ENCODE measurements at regions not wholly inside any gene's neighbourhood (a gene's known extent, or its start where the extent isn't known, plus 50 kb on each side); places are given as distances from the start of the nearest gene placed in this dataset.

DNA sequence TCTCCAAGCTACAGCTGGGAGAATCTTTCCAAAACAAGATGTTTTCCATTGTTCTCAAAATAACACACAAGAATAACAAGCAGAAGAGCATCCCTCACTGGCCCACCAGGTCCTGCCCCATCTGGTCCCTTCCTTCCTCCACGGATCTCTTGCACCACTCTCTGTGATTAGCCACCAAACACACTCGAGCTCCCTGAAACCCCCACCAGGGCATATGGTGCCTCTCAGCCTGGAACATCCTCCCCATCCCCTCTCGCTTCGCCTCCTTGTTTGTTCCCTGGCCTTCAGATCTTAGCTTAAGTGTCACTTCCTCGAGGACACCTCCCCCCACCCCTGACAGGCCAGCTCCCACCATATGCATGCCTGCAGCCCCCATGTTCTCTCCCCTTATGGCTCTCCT, 496.6 kb upstream of the PROK2 start:
- WGBS, 2 donors: 75 to 87% methylated on average over 5 of the region's 5 CpGs
- Histone ChIP-seq H3K36me3 (ENCODE audit: low read depth, missing control alignments) (no peaks in the 10 kb centered on the region), H3K27ac (no peak overlapping the region), H3K27me3 (no peaks in the 10 kb centered on the region), H3K4me3 (no peak overlapping the region), H3K4me1 (no peaks in the 10 kb centered on the region), H3K9me3 (no peaks in the 10 kb centered on the region)
- intact Hi-C loops (cut with DNase I; ENCODE audit: low total_unique reads): no loop called here
- no peak for DNase-seq
- no peak for TF ChIP-seq POLR2A (IDR thresholded peaks at IDR 0.05)
- TF ChIP-seq, protein P1, sequence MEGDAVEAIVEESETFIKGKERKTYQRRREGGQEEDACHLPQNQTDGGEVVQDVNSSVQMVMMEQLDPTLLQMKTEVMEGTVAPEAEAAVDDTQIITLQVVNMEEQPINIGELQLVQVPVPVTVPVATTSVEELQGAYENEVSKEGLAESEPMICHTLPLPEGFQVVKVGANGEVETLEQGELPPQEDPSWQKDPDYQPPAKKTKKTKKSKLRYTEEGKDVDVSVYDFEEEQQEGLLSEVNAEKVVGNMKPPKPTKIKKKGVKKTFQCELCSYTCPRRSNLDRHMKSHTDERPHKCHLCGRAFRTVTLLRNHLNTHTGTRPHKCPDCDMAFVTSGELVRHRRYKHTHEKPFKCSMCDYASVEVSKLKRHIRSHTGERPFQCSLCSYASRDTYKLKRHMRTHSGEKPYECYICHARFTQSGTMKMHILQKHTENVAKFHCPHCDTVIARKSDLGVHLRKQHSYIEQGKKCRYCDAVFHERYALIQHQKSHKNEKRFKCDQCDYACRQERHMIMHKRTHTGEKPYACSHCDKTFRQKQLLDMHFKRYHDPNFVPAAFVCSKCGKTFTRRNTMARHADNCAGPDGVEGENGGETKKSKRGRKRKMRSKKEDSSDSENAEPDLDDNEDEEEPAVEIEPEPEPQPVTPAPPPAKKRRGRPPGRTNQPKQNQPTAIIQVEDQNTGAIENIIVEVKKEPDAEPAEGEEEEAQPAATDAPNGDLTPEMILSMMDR (IDR thresholded peaks at IDR 0.05): no peak

DNA sequence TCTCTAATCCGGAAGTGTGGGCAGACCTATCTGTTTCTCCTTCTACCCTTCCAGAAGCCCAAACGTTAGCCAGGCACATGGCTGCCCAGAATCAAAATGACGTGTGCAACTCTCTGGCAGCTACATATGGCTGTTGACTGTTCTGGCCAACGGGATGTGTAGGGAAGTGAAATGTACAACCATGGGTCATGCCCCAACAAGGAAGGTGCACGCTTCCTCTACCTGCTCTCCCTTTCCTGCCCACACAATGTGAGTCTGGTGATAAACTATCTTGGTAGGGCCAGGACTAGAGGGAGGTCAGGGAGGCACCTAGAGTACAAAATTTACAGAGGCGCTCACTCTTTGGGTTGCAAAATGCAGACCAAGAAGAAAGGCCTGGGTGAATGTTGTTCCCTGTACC, 495.9 kb upstream of the PROK2 start:
- 91% methylated on average over 6 of the region's 6 CpGs for WGBS, 2 donors
- TF ChIP-seq POLR2A (IDR thresholded peaks at IDR 0.05): no peak
- TF ChIP-seq, protein P1 (IDR thresholded peaks at IDR 0.05): no peak
- intact Hi-C loops (cut with DNase I; ENCODE audit: low total_unique reads): no loop called here

DNA sequence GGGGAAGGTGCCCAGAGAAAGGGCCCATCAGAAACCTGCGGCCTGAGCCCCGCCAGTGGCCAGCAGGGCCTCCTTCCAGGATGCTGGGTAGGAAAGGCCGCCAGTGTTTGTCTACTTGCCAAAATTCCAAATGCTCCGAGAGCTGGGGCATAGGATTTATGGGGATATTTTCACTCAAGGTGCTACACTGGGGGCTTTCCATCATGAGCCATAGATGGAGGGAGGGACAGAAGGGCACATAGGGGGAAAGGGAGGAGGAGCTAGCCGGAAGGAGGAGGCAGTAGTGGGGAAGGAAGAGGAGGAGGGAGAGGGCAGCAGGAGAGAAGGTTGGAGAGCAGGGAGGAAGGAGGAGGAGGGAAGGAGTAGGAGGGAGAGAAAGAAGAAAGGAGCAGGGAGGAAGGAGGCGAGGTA, 494.7 kb upstream of the PROK2 start:
- no peak for TF ChIP-seq POLR2A (IDR thresholded peaks at IDR 0.05)
- TF ChIP-seq, protein P1 (IDR thresholded peaks at IDR 0.05): no peak
- Histone ChIP-seq H3K36me3 (ENCODE audit: low read depth, missing control alignments) (no peaks in the 10 kb centered on the region), H3K4me1 (peaks cover 8% of the 10 kb centered on the region), H3K27me3 (no peaks in the 10 kb centered on the region), H3K4me3 (no peak overlapping the region), H3K27ac (no peak overlapping the region), H3K9me3 (no peaks in the 10 kb centered on the region)
- DNase-seq: no peak
- 61 to 80% methylated on average over 6 of the region's 6 CpGs for WGBS, 2 donors
- intact Hi-C loops (cut with DNase I; ENCODE audit: low total_unique reads): no loop called here

More for the DNA sequence above, 495.9 kb upstream of the PROK2 start:
- no peaks in the 10 kb centered on the region for H3K4me1 ChIP-seq
- no peaks in the 10 kb centered on the region for H3K9me3 ChIP-seq
- H3K36me3 ChIP-seq (ENCODE audit: low read depth, missing control alignments): no peaks in the 10 kb centered on the region
- no peaks in the 10 kb centered on the region for H3K27me3 ChIP-seq
- DNase-seq: no peak
- H3K4me3 ChIP-seq: no peak overlapping the region
- H3K27ac ChIP-seq: no peak overlapping the region

DNA sequence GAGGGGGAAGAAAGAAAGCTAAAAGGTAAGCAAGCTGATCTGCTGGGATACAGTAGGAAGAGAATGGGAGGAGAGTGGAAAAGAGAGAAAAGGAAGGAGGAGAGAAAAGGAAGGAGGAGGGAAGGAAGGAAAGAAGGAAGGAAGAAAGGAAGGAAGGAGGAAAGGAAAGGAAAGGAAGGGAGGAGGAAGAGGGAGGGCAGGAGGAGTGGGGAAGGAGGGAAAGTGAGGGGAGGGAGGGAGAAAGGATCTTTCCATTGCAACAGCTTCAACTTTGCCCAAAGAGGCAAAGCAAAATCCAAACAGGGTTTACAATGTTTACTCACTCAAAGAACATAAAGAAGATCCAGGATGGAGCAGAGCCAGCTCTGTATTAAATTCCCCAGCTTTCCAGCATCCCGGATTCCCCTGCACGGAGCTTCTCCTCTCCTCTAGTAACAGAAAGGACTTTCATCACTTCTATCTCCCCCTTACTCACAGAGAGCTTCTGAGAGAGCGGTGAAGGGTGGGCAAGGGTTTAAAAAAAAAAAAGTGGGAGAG, 494.2 kb upstream of the PROK2 start:
- no peak overlapping the region for H3K27ac ChIP-seq

More for the DNA sequence above, 494.2 kb upstream of the PROK2 start:
- intact Hi-C loops (cut with DNase I; ENCODE audit: low total_unique reads): no loop called here
- Histone ChIP-seq H3K27me3 (no peaks in the 10 kb centered on the region), H3K4me3 (no peak overlapping the region), H3K36me3 (ENCODE audit: low read depth, missing control alignments) (no peaks in the 10 kb centered on the region), H3K4me1 (peaks cover 10% of the 10 kb centered on the region), H3K9me3 (no peaks in the 10 kb centered on the region)
- DNase-seq: no peak
- TF ChIP-seq, protein P1 (IDR thresholded peaks at IDR 0.05): no peak
- no peak for TF ChIP-seq POLR2A (IDR thresholded peaks at IDR 0.05)
- 74 to 80% methylated on average over 3 of the region's 3 CpGs for WGBS, 2 donors

All from testis (tissue), 2 donors.